IPS-NIHi11 (cell line): ENCODE measurements at regions not wholly inside any gene's neighbourhood (a gene's known extent, or its start where the extent isn't known, plus 50 kb on each side); places are given as distances from the start of the nearest gene placed in this dataset.

Experiments used
- DNase-seq: peaks from one replicate; pipeline ENCODE4 v3.0.0; 2012; ENCODE audit warnings: mixed read lengths, low spot score

- no peak for DNase-seq
Observed at GRCh38 chr9:86830356-86830755, 117.0 kb downstream of the GAS1 start.

- no peak for DNase-seq
Observed at GRCh38 chr9:86829496-86830046, 117.7 kb downstream of the GAS1 start.

GRCh38 chr9:86828631-86829030, 118.7 kb downstream of the GAS1 start:
- DNase-seq, result no peak

GRCh38 chr9:86827893-86828292, 119.4 kb downstream of the GAS1 start:
- DNase-seq, result no peak

GRCh38 chr9:86825299-86825698, 122.0 kb downstream of the GAS1 start:
- no peak for DNase-seq

- no peak for DNase-seq
Observed at GRCh38 chr9:86822006-86822801, 125.1 kb downstream of the GAS1 start.

- DNase-seq, result no peak
Observed at GRCh38 chr9:86821006-86821845, 126.1 kb downstream of the GAS1 start.

GRCh38 chr9:86819552-86819951, 127.8 kb downstream of the GAS1 start:
- no peak for DNase-seq

GRCh38 chr9:86818636-86819035, 128.7 kb downstream of the GAS1 start:
- no peak for DNase-seq

- no peak for DNase-seq
Observed at GRCh38 chr9:86816868-86817267, 130.4 kb downstream of the GAS1 start.

GRCh38 chr9:86816366-86816765, 130.9 kb downstream of the GAS1 start:
- DNase-seq, result no peak

GRCh38 chr9:86812616-86813015, 134.7 kb downstream of the GAS1 start:
- no peak for DNase-seq

GRCh38 chr9:86809759-86810367, 137.4 kb downstream of the GAS1 start:
- no peak for DNase-seq

GRCh38 chr9:86809151-86809550, 138.2 kb downstream of the GAS1 start:
- DNase-seq, result no peak

GRCh38 chr9:86807367-86807976, 139.8 kb downstream of the GAS1 start:
- DNase-seq, result peak; percentile 35

- no peak for DNase-seq
Observed at GRCh38 chr9:86804011-86804410, 143.3 kb downstream of the GAS1 start.

- no peak for DNase-seq
Observed at GRCh38 chr9:86802900-86803673, 144.2 kb downstream of the GAS1 start.

GRCh38 chr9:86801246-86801645, 146.1 kb downstream of the GAS1 start:
- no peak for DNase-seq

- DNase-seq, result no peak
Observed at GRCh38 chr9:86800681-86801080, 146.6 kb downstream of the GAS1 start.

GRCh38 chr9:86798966-86799365, 148.3 kb downstream of the GAS1 start:
- DNase-seq, result no peak

GRCh38 chr9:86796666-86797065, 150.6 kb downstream of the GAS1 start:
- DNase-seq, result no peak
